ENCODE measurements at regions not wholly inside any gene's neighbourhood (a gene's known extent, or its start where the extent isn't known, plus 50 kb on each side); places are given as distances from the start of the nearest gene placed in this dataset.

DNA sequence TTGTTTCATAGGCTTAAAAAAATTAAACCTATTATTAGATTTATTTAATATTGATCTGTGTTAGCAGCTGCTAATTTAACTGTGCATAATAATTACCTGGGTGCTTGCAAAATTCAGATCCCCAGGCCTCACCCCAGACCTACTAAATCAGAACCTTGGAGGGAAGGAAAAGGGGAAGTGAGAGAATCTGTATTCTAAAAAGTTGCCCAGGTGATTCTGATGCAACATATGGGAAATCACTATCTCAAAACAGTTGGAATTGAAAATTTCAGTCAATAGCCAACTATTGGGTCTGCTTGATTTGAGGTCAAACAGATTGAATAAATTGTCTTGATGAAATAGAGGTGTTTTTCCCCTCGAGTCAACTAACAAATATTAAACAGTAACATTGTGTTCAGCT lies 538.5 kb upstream of the ADAMTS9 start:
- no peak overlapping the region for H3K27ac ChIP-seq
- H3K4me3 ChIP-seq, result no peak overlapping the region
- H3K9me3 ChIP-seq (ENCODE audit: low read depth, low read length), result no peaks in the 10 kb centered on the region
- no peak for DNase-seq (ENCODE audit: low read depth, low spot score)
- no peak overlapping the region for H3K9ac ChIP-seq (ENCODE audit: insufficient read length)
- no peak for TF ChIP-seq POLR2AphosphoS5 (IDR thresholded peaks at IDR 0.05; ENCODE audit: borderline replicate concordance, low read depth, low read length)
- no peak for TF ChIP-seq EZH2 (IDR thresholded peaks at IDR 0.05)
- no peak for TF ChIP-seq FOXP2 (optimal IDR thresholded peaks at IDR 0.05; ENCODE audit: control extremely low read depth, extremely low read length, insufficient read depth)
- no peaks in the 10 kb centered on the region for H3K36me3 ChIP-seq (ENCODE audit: insufficient read depth, low read length)

DNA sequence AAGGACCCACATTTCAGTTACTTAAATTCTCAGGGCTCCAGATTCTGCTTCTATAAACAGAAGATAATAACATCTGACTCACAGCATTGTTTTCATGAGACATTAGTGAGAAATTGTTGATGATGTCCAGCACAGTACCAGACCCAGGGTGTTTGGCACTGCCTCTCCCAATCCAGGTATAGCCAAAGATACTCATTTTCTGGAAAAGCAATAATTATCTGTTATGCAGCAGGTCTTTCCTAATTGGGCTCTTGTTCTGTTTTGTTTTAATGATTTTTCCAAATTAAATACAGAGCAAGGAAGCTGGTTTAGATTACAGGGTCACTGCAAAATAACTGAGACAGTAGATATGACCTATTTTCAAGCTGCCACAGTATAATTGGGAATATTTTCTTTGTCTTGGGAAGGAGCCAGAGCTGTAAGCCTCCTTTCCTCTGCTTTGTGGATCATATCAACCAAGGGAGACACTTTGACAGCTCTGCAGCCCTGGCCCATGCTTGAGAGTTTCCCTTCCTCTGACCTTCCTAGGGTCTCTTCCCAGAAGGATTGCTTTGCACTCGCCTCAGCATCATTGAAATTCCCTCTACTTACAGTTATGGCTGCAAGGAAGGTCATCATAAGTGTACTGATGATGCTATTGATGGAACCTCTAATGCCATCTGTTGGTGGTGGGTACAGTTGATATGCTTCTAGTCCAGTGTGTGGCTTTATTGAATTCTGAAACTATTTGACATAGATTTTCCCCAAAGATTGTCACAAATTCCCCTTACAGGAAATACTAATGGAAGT lies 522.4 kb upstream of the ADAMTS9 start:
- TF ChIP-seq FOXP2 (optimal IDR thresholded peaks at IDR 0.05; ENCODE audit: control extremely low read depth, extremely low read length, insufficient read depth) (no peak), EZH2 (IDR thresholded peaks at IDR 0.05) (no peak), POLR2AphosphoS5 (IDR thresholded peaks at IDR 0.05; ENCODE audit: borderline replicate concordance, low read depth, low read length) (no peak)
- DNase-seq (ENCODE audit: low read depth, low spot score), result no peak
- Histone ChIP-seq H3K9ac (ENCODE audit: insufficient read length) (no peak overlapping the region), H3K27ac (no peak overlapping the region), H3K36me3 (ENCODE audit: insufficient read depth, low read length) (no peaks in the 10 kb centered on the region), H3K4me3 (no peak overlapping the region), H3K9me3 (ENCODE audit: low read depth, low read length) (no peaks in the 10 kb centered on the region)

DNA sequence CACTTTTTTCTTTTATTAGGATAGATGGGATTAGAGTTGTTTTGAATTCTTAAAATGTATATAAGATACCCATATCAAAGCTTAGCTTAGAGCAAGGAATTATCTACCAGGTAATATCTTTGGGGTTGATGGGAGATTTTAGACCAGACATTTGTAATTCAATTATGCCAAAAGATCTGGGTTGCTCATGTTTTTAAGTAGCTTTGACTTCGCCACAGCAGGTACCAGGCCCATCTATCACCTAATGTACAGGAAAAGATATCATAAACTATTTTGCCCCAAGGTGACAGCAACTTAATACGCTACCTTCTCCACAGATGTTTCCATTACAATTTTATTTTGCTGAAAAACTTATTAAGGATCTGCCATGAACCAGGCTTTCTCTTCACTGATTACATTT lies 514.6 kb upstream of the ADAMTS9 start:
- no peak for DNase-seq (ENCODE audit: low read depth, low spot score)
- Histone ChIP-seq H3K4me3 (no peak overlapping the region), H3K9me3 (ENCODE audit: low read depth, low read length) (no peaks in the 10 kb centered on the region), H3K9ac (ENCODE audit: insufficient read length) (no peak overlapping the region), H3K27ac (no peak overlapping the region), H3K36me3 (ENCODE audit: insufficient read depth, low read length) (no peaks in the 10 kb centered on the region)
- no peak for TF ChIP-seq EZH2 (IDR thresholded peaks at IDR 0.05)
- no peak for TF ChIP-seq POLR2AphosphoS5 (IDR thresholded peaks at IDR 0.05; ENCODE audit: borderline replicate concordance, low read depth, low read length)
- no peak for TF ChIP-seq FOXP2 (optimal IDR thresholded peaks at IDR 0.05; ENCODE audit: control extremely low read depth, extremely low read length, insufficient read depth)

- no peak for TF ChIP-seq POLR2AphosphoS5 (IDR thresholded peaks at IDR 0.05; ENCODE audit: borderline replicate concordance, low read depth, low read length)
- no peak overlapping the region for H3K4me3 ChIP-seq
- no peaks in the 10 kb centered on the region for H3K9me3 ChIP-seq (ENCODE audit: low read depth, low read length)
- DNase-seq (ENCODE audit: low read depth, low spot score), result no peak
- no peak overlapping the region for H3K27ac ChIP-seq
- H3K36me3 ChIP-seq (ENCODE audit: insufficient read depth, low read length), result no peaks in the 10 kb centered on the region
- no peak overlapping the region for H3K9ac ChIP-seq (ENCODE audit: insufficient read length)
These were observed 514.1 kb upstream of the ADAMTS9 start for GRCh38 chr3:65201926-65202325.

- TF ChIP-seq POLR2AphosphoS5 (IDR thresholded peaks at IDR 0.05; ENCODE audit: borderline replicate concordance, low read depth, low read length) (no peak), EZH2 (IDR thresholded peaks at IDR 0.05) (no peak), FOXP2 (optimal IDR thresholded peaks at IDR 0.05; ENCODE audit: control extremely low read depth, extremely low read length, insufficient read depth) (no peak)
- DNase-seq (ENCODE audit: low read depth, low spot score), result no peak
- H3K27ac ChIP-seq, result no peak overlapping the region
- no peaks in the 10 kb centered on the region for H3K9me3 ChIP-seq (ENCODE audit: low read depth, low read length)
- no peak overlapping the region for H3K9ac ChIP-seq (ENCODE audit: insufficient read length)
- no peaks in the 10 kb centered on the region for H3K36me3 ChIP-seq (ENCODE audit: insufficient read depth, low read length)
- no peak overlapping the region for H3K4me3 ChIP-seq
These were observed 512.6 kb upstream of the ADAMTS9 start for GRCh38 chr3:65200310-65200970.

GRCh38 chr3:65196663-65197062 lies 508.9 kb upstream of the ADAMTS9 start:
- H3K9me3 ChIP-seq (ENCODE audit: low read depth, low read length), result no peaks in the 10 kb centered on the region
- H3K4me3 ChIP-seq, result no peak overlapping the region
- no peak overlapping the region for H3K9ac ChIP-seq (ENCODE audit: insufficient read length)
- no peak for DNase-seq (ENCODE audit: low read depth, low spot score)
- H3K27ac ChIP-seq, result no peak overlapping the region
- H3K36me3 ChIP-seq (ENCODE audit: insufficient read depth, low read length), result no peaks in the 10 kb centered on the region
- TF ChIP-seq FOXP2 (optimal IDR thresholded peaks at IDR 0.05; ENCODE audit: control extremely low read depth, extremely low read length, insufficient read depth) (no peak), POLR2AphosphoS5 (IDR thresholded peaks at IDR 0.05; ENCODE audit: borderline replicate concordance, low read depth, low read length) (no peak), EZH2 (IDR thresholded peaks at IDR 0.05) (no peak)

DNA sequence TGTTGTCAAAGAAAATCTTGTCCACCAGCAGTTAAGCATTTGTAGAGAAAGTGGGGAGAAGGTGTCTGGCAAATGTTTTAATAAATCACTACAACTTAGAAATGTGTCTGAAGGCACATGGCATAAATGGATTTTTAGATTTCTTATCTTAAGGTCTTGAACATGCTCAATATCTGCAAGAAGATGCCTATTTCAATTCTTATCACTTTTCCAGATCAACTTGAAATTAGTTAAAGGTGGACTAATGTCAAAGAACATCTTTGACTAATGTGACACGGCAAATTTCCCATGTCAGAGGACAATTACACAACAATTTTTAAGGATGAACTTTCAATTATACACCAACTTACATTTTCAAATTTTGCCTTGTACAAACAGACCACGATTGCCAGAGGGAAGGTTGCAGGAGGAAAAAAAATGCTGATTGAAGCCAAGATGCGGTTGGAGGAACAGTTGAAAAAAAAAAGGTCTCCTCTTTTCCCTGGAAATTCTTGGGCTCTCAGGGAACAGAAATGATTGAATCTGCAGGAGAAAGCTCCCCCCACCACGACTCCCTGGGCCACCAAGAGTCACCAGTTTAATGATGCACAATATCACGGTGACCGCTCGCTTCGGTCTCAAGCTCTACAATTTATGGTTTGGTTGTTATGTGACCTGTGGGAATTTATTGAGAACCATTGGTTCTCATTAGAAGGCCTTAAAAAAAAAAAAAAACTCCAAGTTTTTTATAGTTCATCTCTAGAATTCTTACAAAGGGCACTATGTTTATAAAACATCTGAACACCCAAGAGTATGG lies 507.6 kb upstream of the ADAMTS9 start:
- no peak for TF ChIP-seq EZH2 (IDR thresholded peaks at IDR 0.05)

DNA sequence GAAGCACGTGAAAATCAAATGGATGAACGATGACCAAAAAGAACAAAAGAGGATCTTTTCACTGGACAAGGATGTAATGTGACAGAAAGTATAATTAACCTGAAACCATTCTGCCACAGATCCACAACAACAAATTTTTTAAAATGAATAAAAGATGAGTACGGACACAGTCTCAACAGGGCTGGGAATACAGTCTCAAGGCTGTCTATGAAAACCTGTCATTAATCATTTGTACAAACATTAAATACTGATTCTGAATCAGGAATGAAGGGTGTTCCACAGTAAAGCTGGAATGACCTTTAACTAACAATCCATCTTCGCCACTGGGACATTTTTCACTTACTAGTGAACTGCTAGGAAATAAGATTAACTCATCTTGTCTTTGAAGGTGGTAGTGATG lies 506.9 kb upstream of the ADAMTS9 start:
- no peaks in the 10 kb centered on the region for H3K9me3 ChIP-seq (ENCODE audit: low read depth, low read length)
- no peak for DNase-seq (ENCODE audit: low read depth, low spot score)
- H3K4me3 ChIP-seq, result no peak overlapping the region
- no peak overlapping the region for H3K9ac ChIP-seq (ENCODE audit: insufficient read length)
- TF ChIP-seq POLR2AphosphoS5 (IDR thresholded peaks at IDR 0.05; ENCODE audit: borderline replicate concordance, low read depth, low read length) (no peak), EZH2 (IDR thresholded peaks at IDR 0.05) (no peak), FOXP2 (optimal IDR thresholded peaks at IDR 0.05; ENCODE audit: control extremely low read depth, extremely low read length, insufficient read depth) (no peak)
- no peaks in the 10 kb centered on the region for H3K36me3 ChIP-seq (ENCODE audit: insufficient read depth, low read length)
- H3K27ac ChIP-seq, result no peak overlapping the region

More for the DNA sequence above, 507.6 kb upstream of the ADAMTS9 start:
- Histone ChIP-seq H3K36me3 (ENCODE audit: insufficient read depth, low read length) (no peaks in the 10 kb centered on the region), H3K9me3 (ENCODE audit: low read depth, low read length) (no peaks in the 10 kb centered on the region), H3K27ac (no peak overlapping the region), H3K4me3 (no peak overlapping the region), H3K9ac (ENCODE audit: insufficient read length) (no peak overlapping the region)
- no peak for DNase-seq (ENCODE audit: low read depth, low spot score)

All from SK-N-MC (cell line).